ENCODE measurements at regions not wholly inside any gene's neighbourhood (a gene's known extent, or its start where the extent isn't known, plus 50 kb on each side); places are given as distances from the start of the nearest gene placed in this dataset.

DNA sequence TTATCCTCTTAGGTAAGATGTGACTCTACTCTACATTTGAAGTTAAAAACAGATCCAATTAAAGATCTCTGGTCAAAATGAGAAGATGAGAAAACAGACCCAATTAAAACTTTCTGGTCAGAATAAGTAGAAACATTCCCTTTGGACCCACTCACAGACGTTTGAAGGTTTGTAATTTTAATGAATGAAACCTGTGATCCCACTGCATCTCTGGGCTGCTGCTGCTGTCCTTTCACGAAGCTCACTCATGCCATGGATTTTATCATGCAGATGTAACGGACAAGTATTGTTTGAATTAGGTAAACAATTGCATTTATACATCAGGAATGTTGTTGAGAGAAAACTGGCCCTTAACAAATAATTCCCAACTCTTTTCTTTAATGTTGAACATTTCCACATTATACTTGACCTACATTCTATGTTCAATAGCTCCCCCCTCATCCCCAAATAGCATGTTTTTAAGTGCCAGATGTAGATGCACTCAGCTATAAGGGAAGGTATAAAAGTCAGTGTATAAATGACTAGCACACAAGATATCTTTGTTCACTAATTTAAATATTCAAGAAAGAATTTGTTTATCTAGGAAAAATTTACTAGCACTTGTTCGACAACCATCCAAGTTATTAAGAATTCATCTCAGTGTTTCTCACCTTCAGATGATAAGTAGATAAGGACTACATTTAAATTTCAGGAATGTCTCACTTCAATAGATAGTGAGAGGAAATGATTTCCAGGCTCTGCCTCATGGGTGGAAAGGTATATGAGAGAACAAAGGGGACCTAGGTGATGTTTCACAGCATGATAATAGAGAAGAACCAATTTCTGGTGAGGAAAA lies 202.3 kb upstream of the LMNTD1 start:
- TF ChIP-seq, protein P1, sequence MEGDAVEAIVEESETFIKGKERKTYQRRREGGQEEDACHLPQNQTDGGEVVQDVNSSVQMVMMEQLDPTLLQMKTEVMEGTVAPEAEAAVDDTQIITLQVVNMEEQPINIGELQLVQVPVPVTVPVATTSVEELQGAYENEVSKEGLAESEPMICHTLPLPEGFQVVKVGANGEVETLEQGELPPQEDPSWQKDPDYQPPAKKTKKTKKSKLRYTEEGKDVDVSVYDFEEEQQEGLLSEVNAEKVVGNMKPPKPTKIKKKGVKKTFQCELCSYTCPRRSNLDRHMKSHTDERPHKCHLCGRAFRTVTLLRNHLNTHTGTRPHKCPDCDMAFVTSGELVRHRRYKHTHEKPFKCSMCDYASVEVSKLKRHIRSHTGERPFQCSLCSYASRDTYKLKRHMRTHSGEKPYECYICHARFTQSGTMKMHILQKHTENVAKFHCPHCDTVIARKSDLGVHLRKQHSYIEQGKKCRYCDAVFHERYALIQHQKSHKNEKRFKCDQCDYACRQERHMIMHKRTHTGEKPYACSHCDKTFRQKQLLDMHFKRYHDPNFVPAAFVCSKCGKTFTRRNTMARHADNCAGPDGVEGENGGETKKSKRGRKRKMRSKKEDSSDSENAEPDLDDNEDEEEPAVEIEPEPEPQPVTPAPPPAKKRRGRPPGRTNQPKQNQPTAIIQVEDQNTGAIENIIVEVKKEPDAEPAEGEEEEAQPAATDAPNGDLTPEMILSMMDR (IDR thresholded peaks at IDR 0.05; ENCODE audit: low read length) = no peak
- TF ChIP-seq EZH2 (optimal IDR thresholded peaks at IDR 0.05; ENCODE audit: low read depth, low read length) (no peak), EZH2phosphoT487 (IDR thresholded peaks at IDR 0.05; ENCODE audit: low read length) (no peak)

All from MM.1S (cell line).